HEK293T (cell line): ENCODE measurements at regions not wholly inside any gene's neighbourhood (a gene's known extent, or its start where the extent isn't known, plus 50 kb on each side); places are given as distances from the start of the nearest gene placed in this dataset.
"Not testable (repeated sequence)": the region's sequence is repeated elsewhere in the genome, so short reads cannot be mapped to it uniquely, and the experiment has no call there.

Experiments
- CTCF ChIA-PET: fragments of 350-600 bp; formaldehyde crosslinking; extraction: SDS; loops from one replicate; lab custom pipeline; 2021; ENCODE audit warnings: antibody characterized with exemption, inconsistent platforms; lab: Yijun Ruan, JAX
- POLR2A ChIA-PET: fragments of 350-600 bp; formaldehyde crosslinking; extraction: SDS; loops from one replicate; lab custom pipeline; 2020; ENCODE audit warnings: antibody characterized with exemption, inconsistent platforms; lab: Yijun Ruan, JAX
- DNase-seq: peaks from one replicate; pipeline ENCODE4 v3.0.0; 2012; ENCODE audit warnings: mixed read lengths; ENCODE audit errors: extremely low spot score
- ARNT ChIP-seq: fragments of 450-650 bp; IDR thresholded peaks from 2 replicates; pipeline ENCODE4 v1.6.1; 2017; ENCODE audit warnings: mild to moderate bottlenecking
- BHLHE40 ChIP-seq: fragments of 450-650 bp; IDR thresholded peaks from 2 replicates; pipeline ENCODE4 v1.6.1; 2016; ENCODE audit warnings: mild to moderate bottlenecking, moderate library complexity, borderline replicate concordance
- CTBP1 ChIP-seq: fragments of 450-650 bp; IDR thresholded peaks from 2 replicates; pipeline ENCODE4 v1.6.1; 2016; ENCODE audit warnings: borderline replicate concordance
- ELF4 ChIP-seq: fragments of 450-650 bp; IDR thresholded peaks from 2 replicates; pipeline ENCODE4 v1.6.1; 2017; ENCODE audit warnings: antibody characterized with exemption
- FOXA1 ChIP-seq: fragments of 450-650 bp; IDR thresholded peaks from 2 replicates; pipeline ENCODE4 v1.6.1; 2016; ENCODE audit warnings: mild to moderate bottlenecking
- FOXK2 ChIP-seq: fragments of 450-650 bp; IDR thresholded peaks from 2 replicates; pipeline ENCODE4 v1.6.1; 2016; ENCODE audit warnings: mild to moderate bottlenecking
- FOXM1 ChIP-seq: fragments of 450-650 bp; IDR thresholded peaks from 2 replicates; pipeline ENCODE4 v1.6.1; 2017; ENCODE audit warnings: mild to moderate bottlenecking, borderline replicate concordance
- HDGF ChIP-seq: fragments of 450-650 bp; IDR thresholded peaks from 2 replicates; pipeline ENCODE4 v1.6.1; 2017; ENCODE audit warnings: antibody characterized with exemption, borderline replicate concordance
- L3MBTL2 ChIP-seq: fragments of 450-650 bp; conservative IDR thresholded peaks from 2 replicates; pipeline ENCODE4 v1.6.1; 2016; ENCODE audit warnings: mild to moderate bottlenecking
- LEF1 ChIP-seq: fragments of 450-650 bp; IDR thresholded peaks from 2 replicates; pipeline ENCODE4 v1.6.1; 2017; ENCODE audit warnings: mild to moderate bottlenecking, borderline replicate concordance
- NFRKB ChIP-seq: fragments of 450-650 bp; IDR thresholded peaks from 2 replicates; pipeline ENCODE4 v1.6.1; 2016; ENCODE audit warnings: mild to moderate bottlenecking, moderate library complexity
- SP1 ChIP-seq: fragments of 450-650 bp; IDR thresholded peaks from 2 replicates; pipeline ENCODE4 v1.6.1; 2017
- SUZ12 ChIP-seq: fragments of 450-650 bp; IDR thresholded peaks from 2 replicates; pipeline ENCODE4 v1.6.1; 2016; ENCODE audit warnings: mild to moderate bottlenecking
- TARDBP ChIP-seq: fragments of 450-650 bp; IDR thresholded peaks from 2 replicates; pipeline ENCODE4 v1.6.1; 2016
- ZNF384 ChIP-seq: fragments of 450-650 bp; IDR thresholded peaks from 2 replicates; pipeline ENCODE4 v1.6.1; 2016
- TF ChIP-seq, protein P1 (sequence below): fragments of 450-650 bp; IDR thresholded peaks from 2 replicates; pipeline ENCODE4 v1.6.1; 2016

DNA sequence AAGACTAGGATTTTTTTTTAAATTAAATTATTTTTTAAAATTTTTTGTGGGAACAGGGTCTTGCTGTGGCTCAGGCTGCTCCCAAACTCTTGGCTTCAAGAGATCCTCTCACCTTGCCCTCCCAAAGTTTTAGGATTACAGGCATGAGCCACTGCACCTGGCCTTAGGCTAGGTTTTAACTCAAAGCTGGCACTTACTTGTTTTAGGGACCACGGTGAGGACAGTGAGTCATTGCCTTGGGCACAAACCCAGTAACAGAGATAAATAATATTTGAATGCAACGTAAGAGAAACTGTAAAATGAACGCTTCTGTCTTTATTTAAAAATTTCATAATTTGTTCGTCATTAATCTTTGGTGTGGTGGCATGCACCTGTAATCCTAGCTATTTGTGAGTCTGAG is 96.6 kb downstream of the GATA3 start:
- no peak for TF ChIP-seq TARDBP
- no peak for TF ChIP-seq ELF4
- no peak for TF ChIP-seq SUZ12
- TF ChIP-seq FOXA1 = no peak
- no peak for TF ChIP-seq HDGF
- TF ChIP-seq, protein P1, sequence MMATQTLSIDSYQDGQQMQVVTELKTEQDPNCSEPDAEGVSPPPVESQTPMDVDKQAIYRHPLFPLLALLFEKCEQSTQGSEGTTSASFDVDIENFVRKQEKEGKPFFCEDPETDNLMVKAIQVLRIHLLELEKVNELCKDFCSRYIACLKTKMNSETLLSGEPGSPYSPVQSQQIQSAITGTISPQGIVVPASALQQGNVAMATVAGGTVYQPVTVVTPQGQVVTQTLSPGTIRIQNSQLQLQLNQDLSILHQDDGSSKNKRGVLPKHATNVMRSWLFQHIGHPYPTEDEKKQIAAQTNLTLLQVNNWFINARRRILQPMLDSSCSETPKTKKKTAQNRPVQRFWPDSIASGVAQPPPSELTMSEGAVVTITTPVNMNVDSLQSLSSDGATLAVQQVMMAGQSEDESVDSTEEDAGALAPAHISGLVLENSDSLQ = no peak
- no peak for TF ChIP-seq CTBP1
- TF ChIP-seq ZNF384 = no peak
- no peak for TF ChIP-seq L3MBTL2
- TF ChIP-seq NFRKB = no peak
- no peak for TF ChIP-seq FOXK2
- TF ChIP-seq ARNT = no peak
- no peak for TF ChIP-seq BHLHE40
- no peak for TF ChIP-seq LEF1
- TF ChIP-seq FOXM1 = no peak
- TF ChIP-seq SP1 = no peak
- POLR2A ChIA-PET = no interaction called here
- CTCF ChIA-PET = no interaction called here
- DNase-seq = no peak

DNA sequence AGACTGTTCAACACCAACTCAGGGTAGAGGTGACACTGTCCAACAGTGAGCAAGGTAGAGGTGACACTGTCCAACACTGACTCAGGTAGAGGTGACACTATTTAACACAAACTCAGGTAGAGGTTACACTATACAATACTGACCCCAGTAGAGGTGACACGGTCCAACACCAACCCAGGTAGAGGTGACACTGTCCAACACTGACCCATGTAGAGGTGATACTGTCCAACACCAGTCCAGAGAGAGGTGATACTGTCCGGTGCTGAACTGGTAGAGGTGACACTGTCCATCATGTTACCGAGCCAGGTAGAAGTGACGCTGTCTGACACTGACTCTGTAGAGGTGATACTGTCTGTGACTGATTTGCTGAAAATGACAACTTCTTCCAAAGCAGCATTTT is 102.4 kb downstream of the GATA3 start:
- ChIA-PET POLR2A (no interaction called here), CTCF (interaction anchor here (0.9 kb wide), 1 partner anchor 19 kb away, joined by 3 read pairs; no protein-coding TSS in a partner anchor)
- no peak for TF ChIP-seq LEF1
- no peak for TF ChIP-seq SUZ12
- TF ChIP-seq TARDBP = no peak
- no peak for TF ChIP-seq ELF4
- no peak for TF ChIP-seq ZNF384
- no peak for TF ChIP-seq FOXM1
- TF ChIP-seq HDGF = no peak
- TF ChIP-seq BHLHE40 = no peak
- no peak for TF ChIP-seq FOXA1
- no peak for TF ChIP-seq SP1
- no peak for DNase-seq

DNA sequence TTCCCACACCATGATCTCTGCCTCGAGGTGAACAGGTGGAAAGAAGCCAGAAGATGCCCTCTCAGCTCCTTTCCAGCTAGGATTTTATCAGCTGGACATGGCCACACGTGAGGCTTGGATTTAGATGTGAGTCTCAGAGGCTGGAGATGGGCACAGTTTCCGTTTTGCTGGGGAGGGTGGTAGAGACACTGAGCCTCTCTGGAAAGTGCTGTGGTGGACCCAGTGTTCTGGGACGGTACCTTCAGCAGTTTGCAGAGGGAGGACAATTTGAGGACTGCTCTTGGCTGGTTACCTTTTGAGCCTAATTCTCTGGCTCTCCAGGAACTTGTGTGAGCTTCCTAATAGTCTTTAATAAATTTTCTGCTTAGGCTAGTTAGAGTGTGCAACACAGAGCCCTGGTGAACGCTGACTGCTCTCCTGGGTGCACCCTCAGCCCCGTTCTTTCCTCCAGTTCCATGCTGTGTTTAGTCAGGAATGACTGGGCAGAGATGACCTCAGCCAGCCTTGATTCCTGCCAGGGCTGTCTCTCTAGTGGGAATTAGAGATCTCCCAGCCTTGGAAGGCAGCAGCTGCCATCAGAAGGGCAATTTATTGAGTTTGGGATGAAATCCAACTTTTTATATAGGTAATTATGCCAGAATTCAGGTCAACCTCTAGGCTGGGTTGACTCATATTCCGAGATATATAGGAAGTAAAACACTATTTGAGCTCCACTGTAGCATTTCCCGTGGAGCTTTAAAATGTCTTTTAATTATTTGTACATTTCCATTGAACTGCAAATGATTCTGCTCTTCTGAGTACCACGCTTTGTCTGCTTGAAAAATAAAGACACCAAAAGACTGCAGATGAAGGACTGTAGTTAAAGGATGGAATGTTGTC is 103.9 kb downstream of the GATA3 start:
- ChIA-PET POLR2A (no interaction called here), CTCF (no interaction called here)
- TF ChIP-seq TARDBP = no peak
- no peak for TF ChIP-seq LEF1
- no peak for TF ChIP-seq L3MBTL2
- no peak for TF ChIP-seq HDGF
- TF ChIP-seq ARNT = no peak
- TF ChIP-seq FOXA1 = no peak
- no peak for TF ChIP-seq SUZ12
- DNase-seq = no peak

DNA sequence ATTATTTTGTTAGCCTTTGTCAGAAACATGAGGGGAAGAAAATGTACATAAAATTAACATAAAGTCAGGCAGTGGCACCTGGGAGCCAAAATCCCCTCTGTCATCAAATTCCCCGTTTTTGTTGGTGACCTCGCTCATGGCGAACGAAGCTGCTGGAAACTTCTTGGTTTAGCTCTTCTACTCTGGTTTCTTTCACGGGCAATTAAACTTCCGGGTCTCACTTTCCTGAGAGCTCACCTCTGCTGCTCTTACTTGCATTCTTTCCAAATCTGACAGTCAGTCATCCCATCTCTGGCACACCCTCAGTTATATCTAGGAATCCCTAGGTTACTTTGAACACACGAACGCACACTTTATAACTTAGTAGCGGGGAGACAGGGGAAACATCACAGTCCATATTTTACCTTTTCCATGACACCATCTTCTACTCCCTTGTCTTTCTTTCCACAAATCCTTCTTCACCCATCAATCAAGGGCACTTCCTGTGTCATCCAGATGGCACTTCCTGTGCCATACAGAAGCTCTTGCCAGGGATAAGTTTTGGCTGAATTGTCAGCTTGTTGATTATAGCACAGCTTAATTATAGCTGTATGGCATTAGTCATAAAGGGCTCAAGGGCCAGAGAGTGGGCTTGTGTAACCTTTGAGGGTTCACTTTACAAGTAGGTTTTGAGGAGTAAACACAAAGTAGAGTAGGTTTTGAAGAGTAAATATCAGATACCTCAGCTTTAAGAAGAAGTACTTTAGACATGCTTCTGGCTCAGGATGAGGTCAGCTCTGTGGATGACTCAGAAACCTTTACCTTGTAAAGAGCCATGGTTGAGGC is 105.1 kb downstream of the GATA3 start:
- CTCF ChIA-PET = no interaction called here
- DNase-seq = no peak
- POLR2A ChIA-PET = no interaction called here
- TF ChIP-seq, protein P1 = no peak
- TF ChIP-seq NFRKB (no peak), ARNT (no peak), L3MBTL2 (no peak), FOXA1 (no peak), TARDBP (no peak), FOXM1 (no peak), LEF1 (no peak), ELF4 (no peak), HDGF (no peak), CTBP1 (no peak), FOXK2 (no peak), ZNF384 (no peak), SP1 (no peak), BHLHE40 (no peak), SUZ12 (no peak)

DNA sequence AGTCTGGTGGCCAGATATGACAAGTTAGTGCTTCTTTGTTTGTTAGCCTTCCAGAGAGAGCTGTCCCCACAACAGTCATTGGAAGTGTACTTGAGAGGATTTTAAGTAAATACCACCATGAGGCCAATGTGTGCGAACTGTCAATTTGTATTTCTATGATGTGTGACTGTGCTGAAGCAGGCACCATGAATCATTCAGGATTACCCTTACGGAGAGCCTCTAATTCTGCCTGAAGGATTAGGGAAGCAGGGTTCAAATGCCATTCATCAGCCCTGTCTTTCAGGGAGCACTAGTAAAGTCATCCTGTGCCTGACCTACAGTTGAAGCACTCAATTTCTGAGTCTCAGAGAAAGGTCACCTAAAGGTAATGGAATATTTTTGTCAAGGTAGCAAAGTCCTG is 109.3 kb downstream of the GATA3 start:
- ChIA-PET POLR2A (no interaction called here), CTCF (no interaction called here)
- TF ChIP-seq, protein P1 = no peak
- no peak for TF ChIP-seq ZNF384
- TF ChIP-seq NFRKB = no peak
- no peak for TF ChIP-seq FOXA1
- TF ChIP-seq TARDBP = no peak
- no peak for TF ChIP-seq BHLHE40
- TF ChIP-seq ARNT = no peak
- TF ChIP-seq FOXM1 = no peak
- no peak for TF ChIP-seq SP1
- no peak for DNase-seq

DNA sequence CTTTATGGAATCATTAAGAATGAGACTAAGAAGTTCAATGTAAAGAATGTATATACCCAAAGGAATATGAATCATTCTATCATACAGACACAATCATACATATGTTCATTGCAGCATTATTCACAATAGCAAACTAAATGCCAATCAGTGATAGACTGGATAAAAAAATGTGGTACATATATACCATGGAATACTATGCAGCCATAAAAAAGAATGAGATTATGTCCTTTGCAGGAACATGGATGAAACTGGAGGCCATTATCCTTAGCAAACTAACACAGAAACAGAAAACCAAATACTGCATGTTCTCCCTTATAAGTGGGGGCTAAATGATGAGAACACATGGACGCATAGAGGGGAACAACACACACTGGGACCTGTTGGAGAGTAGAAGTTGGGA is 110.2 kb downstream of the GATA3 start:
- CTCF ChIA-PET, POLR2A ChIA-PET, DNase-seq: not testable (repeated sequence)
